Adrenal gland (tissue), 9 donors: ENCODE measurements at regions not wholly inside any gene's neighbourhood (a gene's known extent, or its start where the extent isn't known, plus 50 kb on each side); places are given as distances from the start of the nearest gene placed in this dataset.
"Not testable (repeated sequence)": the region's sequence is repeated elsewhere in the genome, so short reads cannot be mapped to it uniquely, and the experiment has no call there.

Source experiments
- DNase-seq, 7 donors: peaks; one replicate each; pipeline ENCODE4 v3.0.0-alpha.2; 2019 to 2020
- H3K27ac ChIP-seq, 5 donors: fragments of 200-600 bp; sonication (generic) in 4 of 5; 1 replicate in 3 of 5; 2 replicates in 2 of 5; pipeline versions ENCODE4 v1.5.1 to v1.8.0; 2016 to 2020; ENCODE audit warnings: mild to moderate bottlenecking in 1 of 5
- H3K27me3 ChIP-seq: fragments of 200-600 bp; 2 replicates; pipeline ENCODE4 v1.8.0; 2021
- H3K36me3 ChIP-seq, 2 donors: fragments of 200-600 bp; replicated peaks in 1 of 2; 1 replicate in 1 of 2; 2 replicates in 1 of 2; pipeline versions ENCODE4 v1.5.1 to v1.8.0; 2018 to 2022
- H3K4me1 ChIP-seq, 2 donors: fragments of 200-600 bp; replicated peaks in 1 of 2; 1 replicate in 1 of 2; 2 replicates in 1 of 2; pipeline versions ENCODE4 v1.5.1 to v1.8.0; 2018 to 2021
- H3K4me3 ChIP-seq, 4 donors: fragments of 200-600 bp; sonication (generic) in 3 of 4; one replicate each; pipeline ENCODE4 v1.5.1; 2016 to 2018
- H3K9me3 ChIP-seq, 3 donors: fragments of 200-600 bp; sonication (generic) in 1 of 3; replicated peaks in 1 of 3; 1 replicate in 2 of 3; 2 replicates in 1 of 3; pipeline versions ENCODE4 v1.5.1 to v1.8.0; 2016 to 2021
- CTCF ChIP-seq, 6 experiments: fragments of 450-650 bp in 4 of 6; fragments of 200-600 bp in 2 of 6; sonication (generic) in 1 of 6; IDR thresholded peaks; 1 replicate in 5 of 6; 2 replicates in 1 of 6; pipeline versions ENCODE4 v1.5.1 to v1.8.0; 2016 to 2021; ENCODE audit warnings: antibody characterized with exemption in 6 of 6, mild to moderate bottlenecking in 2 of 6, moderate library complexity in 1 of 6
- POLR2A ChIP-seq, 2 donors: fragments of 450-650 bp; IDR thresholded peaks; one replicate each; pipeline ENCODE4 v1.6.1; 2017; ENCODE audit warnings: antibody characterized with exemption in 2 of 2, mild to moderate bottlenecking in 2 of 2, moderate library complexity in 1 of 2
- WGBS, 4 donors: extraction: QIAGEN DNeasy Blood & Tissue Kit in 2 of 4; methylation state at CpG; one replicate each; pipeline versions ENCODE4 v1.1.5 to v1.1.7; 2013 to 2017; 5-methylcytosine and 5-hydroxymethylcytosine counted together
- intact Hi-C, 2 donors: fragments of 100-400 bp; cut with DNase I; formaldehyde crosslinking; loops; one replicate each; pipeline versions ENCODE4 v1.14.1 to v1.15.0; 2022 to 2023
- donor health status: healthy with polysubstance abuse.
- donor health status: Bipolar disorder and iron deficiency.
- donor health status: DM: yes; HTN: yes; CAD: no.
- donor health status: DM: no; HTN: no; CAD: no.
- donor health status: DM: no; HTN: no; CAD: no.

- no peaks in the 10 kb centered on the region for H3K27me3 ChIP-seq
- no peaks in the 10 kb centered on the region for H3K9me3 ChIP-seq
- H3K4me3 ChIP-seq = no peak overlapping the region
- DNase-seq = no peak
- no peaks in the 10 kb centered on the region for H3K36me3 ChIP-seq
- no peak overlapping the region for H3K27ac ChIP-seq
- no peaks in the 10 kb centered on the region for H3K4me1 ChIP-seq
- WGBS, 4 donors = 63 to 82% (median 71%) methylated on average over 1 of the region's 1 CpG
- TF ChIP-seq POLR2A (IDR thresholded peaks at IDR 0.05) = no peak
- TF ChIP-seq CTCF (IDR thresholded peaks at IDR 0.05) = no peak
- intact Hi-C loops = no loop called here
These were observed 219.9 kb upstream of the GLRA2 start for GRCh38 chrX:14309431-14309830.

- WGBS, 4 donors = 57 to 70% (median 65%) methylated on average over 3 of the region's 3 CpGs
- DNase-seq, H3K27ac ChIP-seq, H3K27me3 ChIP-seq, H3K36me3 ChIP-seq, intact Hi-C loops, H3K4me3 ChIP-seq, H3K9me3 ChIP-seq, H3K4me1 ChIP-seq: not testable (repeated sequence)
These were observed 220.4 kb upstream of the GLRA2 start for GRCh38 chrX:14308976-14309375.

GRCh38 chrX:14303891-14304290 is 225.4 kb upstream of the GLRA2 start:
- TF ChIP-seq POLR2A (IDR thresholded peaks at IDR 0.05) (no peak), CTCF (IDR thresholded peaks at IDR 0.05) (no peak)
- no peak overlapping the region for H3K4me3 ChIP-seq
- H3K9me3 ChIP-seq = no peaks in the 10 kb centered on the region
- H3K27ac ChIP-seq = no peak overlapping the region
- no peaks in the 10 kb centered on the region for H3K27me3 ChIP-seq
- DNase-seq = no peak
- H3K36me3 ChIP-seq = no peaks in the 10 kb centered on the region
- 78 to 86% (median 81%) methylated on average over 2 of the region's 2 CpGs for WGBS, 4 donors
- no peaks in the 10 kb centered on the region for H3K4me1 ChIP-seq
- intact Hi-C loops = no loop called here

- H3K27me3 ChIP-seq, H3K9me3 ChIP-seq, intact Hi-C loops, DNase-seq, H3K4me1 ChIP-seq, H3K27ac ChIP-seq, H3K36me3 ChIP-seq, H3K4me3 ChIP-seq: not testable (repeated sequence)
- WGBS, 4 donors = 85 to 94% (median 90%) methylated on average over 6 to 28 of the region's 28 CpGs; no CpG with 5 or more reads in 1 of the 4 donors
These were observed 226.8 kb upstream of the GLRA2 start for GRCh38 chrX:14302561-14302960.

GRCh38 chrX:14300376-14300775 is 229.0 kb upstream of the GLRA2 start:
- 58 to 83% (median 69%) methylated on average over 2 of the region's 2 CpGs for WGBS, 4 donors
- no peaks in the 10 kb centered on the region for H3K36me3 ChIP-seq
- H3K27me3 ChIP-seq = no peaks in the 10 kb centered on the region
- no peak overlapping the region for H3K4me3 ChIP-seq
- H3K4me1 ChIP-seq = no peaks in the 10 kb centered on the region
- intact Hi-C loops = no loop called here
- no peak overlapping the region for H3K27ac ChIP-seq
- TF ChIP-seq CTCF (IDR thresholded peaks at IDR 0.05) = no peak
- no peak for TF ChIP-seq POLR2A (IDR thresholded peaks at IDR 0.05)
- no peak for DNase-seq
- no peaks in the 10 kb centered on the region for H3K9me3 ChIP-seq
